Prostate gland (tissue), 2 donors: ENCODE measurements at regions not wholly inside any gene's neighbourhood (a gene's known extent, or its start where the extent isn't known, plus 50 kb on each side); places are given as distances from the start of the nearest gene placed in this dataset.
"Not testable (repeated sequence)": the region's sequence is repeated elsewhere in the genome, so short reads cannot be mapped to it uniquely, and the experiment has no call there.

Source experiments
- DNase-seq: peaks from one replicate; pipeline ENCODE4 v3.0.0-alpha.2; 2019; ENCODE audit warnings: low spot score
- H3K27ac ChIP-seq, 2 donors: fragments of 200-600 bp; sonication (generic); 2 replicates each; pipeline ENCODE4 v1.5.1; 2017 to 2019
- H3K27me3 ChIP-seq: fragments of 200-600 bp; sonication (generic); replicated peaks from 2 replicates; pipeline ENCODE4 v1.5.1; 2019; ENCODE audit not compliant: insufficient read depth
- H3K36me3 ChIP-seq, 2 donors: fragments of 200-600 bp; sonication (generic); 1 replicate in 1 of 2; 2 replicates in 1 of 2; pipeline versions ENCODE4 v1.5.1 to v1.8.1; 2017 to 2019
- H3K4me1 ChIP-seq: fragments of 200-600 bp; sonication (generic); replicated peaks from 2 replicates; pipeline ENCODE4 v1.5.1; 2019
- H3K4me3 ChIP-seq, 2 donors: fragments of 200-600 bp; sonication (generic); 2 replicates each; pipeline ENCODE4 v1.5.1; 2017 to 2019
- H3K9me3 ChIP-seq: fragments of 200-600 bp; sonication (generic); 2 replicates; pipeline ENCODE4 v1.5.1; 2017
- CTCF ChIP-seq, 4 experiments: fragments of 200-600 bp in 2 of 4; fragments of 450-650 bp in 2 of 4; sonication (generic) in 2 of 4; IDR thresholded peaks; 1 replicate in 3 of 4; 2 replicates in 1 of 4; pipeline ENCODE4 v1.5.1; 2016 to 2019; ENCODE audit warnings: antibody characterized with exemption in 4 of 4, mild to moderate bottlenecking in 2 of 4, moderate library complexity in 2 of 4
- POLR2A ChIP-seq: fragments of 450-650 bp; IDR thresholded peaks from one replicate; pipeline ENCODE4 v1.6.1; 2016; ENCODE audit warnings: antibody characterized with exemption, mild to moderate bottlenecking
- POLR2AphosphoS5 ChIP-seq: sonication (generic); formaldehyde crosslinking; IDR thresholded peaks from one replicate; pipeline ENCODE4 v1.6.1; 2017; ENCODE audit warnings: antibody characterized with exemption
- WGBS: methylation state at CpG from one replicate; pipeline ENCODE4 v1.1.5; 2018; 5-methylcytosine and 5-hydroxymethylcytosine counted together
- intact Hi-C: fragments of 100-400 bp; cut with DNase I; formaldehyde crosslinking; loops from one replicate; pipeline ENCODE4 v1.14.2; 2022

DNA sequence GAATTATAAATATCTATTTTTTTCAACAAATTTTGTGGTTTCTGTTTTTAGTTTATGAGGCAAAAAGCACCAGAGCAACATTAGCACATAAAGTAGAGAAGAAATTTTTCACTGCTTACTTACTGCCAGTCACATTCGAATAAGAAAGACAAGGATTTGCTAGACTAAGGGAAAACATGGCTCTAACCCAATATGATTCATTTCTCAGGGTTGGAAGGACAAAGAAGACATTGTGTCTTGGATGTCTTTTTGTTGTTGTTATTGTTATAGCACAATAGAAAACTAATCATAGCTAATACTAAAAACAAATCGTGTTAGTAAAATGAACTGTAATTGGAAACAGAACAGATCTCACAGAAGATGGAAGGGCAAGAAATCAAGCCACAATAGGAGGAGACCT is 90.9 kb upstream of the SLCO6A1 start:
- Histone ChIP-seq H3K4me1 (no peaks in the 10 kb centered on the region), H3K27ac (no peak overlapping the region), H3K27me3 (no peaks in the 10 kb centered on the region), H3K4me3 (no peak overlapping the region), H3K36me3 (no peaks in the 10 kb centered on the region), H3K9me3 (no peaks in the 10 kb centered on the region)
- no peak for DNase-seq
- TF ChIP-seq POLR2AphosphoS5 (no peak), POLR2A (no peak), CTCF (IDR thresholded peaks at IDR 0.05) (no peak)
- WGBS: 39% methylated on average over 2 of the region's 2 CpGs
- intact Hi-C loops: loop anchor here (10.0 kb wide), 2 partner anchors 165 to 535 kb away; partner anchors contain the start of genes GIN1, PAM and PPIP5K2

DNA sequence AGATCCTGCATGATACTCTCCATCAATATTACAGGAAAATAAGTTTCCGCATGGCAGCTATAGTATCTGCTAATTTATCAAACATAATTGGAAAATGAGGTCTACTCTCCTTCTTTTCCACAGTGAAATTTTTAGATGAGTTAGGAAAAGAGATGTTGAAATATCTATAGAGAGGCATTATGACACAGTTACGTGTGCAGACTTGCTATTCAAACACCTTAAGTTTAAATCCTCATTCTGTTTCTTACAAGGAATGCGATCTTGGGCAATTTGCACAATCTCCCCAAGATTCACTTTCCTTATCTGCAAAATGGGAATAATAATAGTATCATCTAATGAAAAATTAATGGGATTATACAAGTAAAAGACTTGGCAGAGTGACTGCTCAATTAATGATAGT is 91.7 kb upstream of the SLCO6A1 start:
- no peak for DNase-seq
- intact Hi-C loops: no loop called here
- Histone ChIP-seq H3K27ac (no peak overlapping the region), H3K4me1 (no peaks in the 10 kb centered on the region), H3K36me3 (no peaks in the 10 kb centered on the region), H3K9me3 (no peaks in the 10 kb centered on the region), H3K4me3 (no peak overlapping the region), H3K27me3 (no peaks in the 10 kb centered on the region)
- 90% methylated on average over 3 of the region's 3 CpGs for WGBS
- TF ChIP-seq POLR2AphosphoS5: no peak
- TF ChIP-seq POLR2A: no peak
- TF ChIP-seq CTCF (IDR thresholded peaks at IDR 0.05): no peak

DNA sequence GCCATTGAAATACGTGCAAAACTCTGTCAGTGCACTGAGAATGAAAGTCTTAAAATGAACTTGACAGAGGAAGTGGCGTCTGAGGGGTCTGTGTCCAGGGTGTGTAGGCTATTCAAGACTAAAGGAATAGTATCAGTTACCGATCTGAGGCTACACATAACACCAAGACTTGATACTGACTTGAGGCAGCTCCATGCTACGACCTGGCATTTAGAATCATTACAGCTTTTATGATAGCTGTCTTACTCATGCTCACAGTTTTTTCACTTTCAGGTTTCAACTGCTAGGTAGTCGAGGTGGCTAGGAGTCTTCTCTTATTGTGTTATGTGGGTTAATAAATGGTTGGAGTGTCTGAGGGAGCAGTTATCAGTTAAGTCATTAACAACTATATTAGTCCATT is 92.8 kb upstream of the SLCO6A1 start:
- H3K9me3 ChIP-seq: no peaks in the 10 kb centered on the region
- intact Hi-C loops: no loop called here
- no peaks in the 10 kb centered on the region for H3K4me1 ChIP-seq
- H3K27ac ChIP-seq: no peak overlapping the region
- no peak overlapping the region for H3K4me3 ChIP-seq
- no peak for DNase-seq
- TF ChIP-seq POLR2AphosphoS5: no peak
- no peak for TF ChIP-seq POLR2A
- no peak for TF ChIP-seq CTCF (IDR thresholded peaks at IDR 0.05)
- 74% methylated on average over 5 of the region's 5 CpGs for WGBS
- H3K27me3 ChIP-seq: no peaks in the 10 kb centered on the region
- H3K36me3 ChIP-seq: no peaks in the 10 kb centered on the region

- H3K36me3 ChIP-seq, H3K9me3 ChIP-seq, H3K27ac ChIP-seq, DNase-seq, H3K27me3 ChIP-seq, H3K4me1 ChIP-seq, H3K4me3 ChIP-seq, intact Hi-C loops: not testable (repeated sequence)
- 89% methylated on average over 3 of the region's 3 CpGs for WGBS
Observed at GRCh38 chr5:102592586-102592985, 93.8 kb upstream of the SLCO6A1 start.

GRCh38 chr5:102594192-102594591 is 95.4 kb upstream of the SLCO6A1 start:
- intact Hi-C loops: no loop called here
- Histone ChIP-seq H3K4me3 (no peak overlapping the region), H3K27ac (no peak overlapping the region), H3K9me3 (no peaks in the 10 kb centered on the region), H3K4me1 (no peaks in the 10 kb centered on the region), H3K36me3 (no peaks in the 10 kb centered on the region), H3K27me3 (no peaks in the 10 kb centered on the region)
- no peak for TF ChIP-seq POLR2A
- no peak for TF ChIP-seq CTCF (IDR thresholded peaks at IDR 0.05)
- TF ChIP-seq POLR2AphosphoS5: no peak
- WGBS: 84% methylated on average over 1 of the region's 1 CpG
- DNase-seq: no peak

DNA sequence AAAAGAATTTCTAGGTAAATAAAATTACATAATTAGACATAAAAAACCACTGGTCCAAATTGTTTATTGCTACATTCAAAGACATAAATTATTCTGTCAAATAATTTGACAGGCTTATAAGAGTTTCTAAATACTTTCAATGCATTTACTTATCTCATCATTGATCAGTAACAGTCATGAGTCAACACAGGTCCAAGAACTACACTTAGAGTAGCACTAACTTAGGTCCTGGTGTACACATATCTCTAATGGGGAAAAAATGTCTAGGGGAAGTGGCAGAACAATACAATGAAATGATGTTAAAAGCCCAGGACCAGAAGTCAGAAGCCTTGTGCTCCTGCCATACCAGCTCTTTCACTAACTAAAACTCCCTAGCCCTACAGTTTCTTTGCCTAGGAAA is 96.5 kb upstream of the SLCO6A1 start:
- Histone ChIP-seq H3K4me3 (no peak overlapping the region), H3K4me1 (no peaks in the 10 kb centered on the region), H3K9me3 (no peaks in the 10 kb centered on the region), H3K27me3 (no peaks in the 10 kb centered on the region), H3K27ac (no peak overlapping the region), H3K36me3 (no peaks in the 10 kb centered on the region)
- no peak for DNase-seq
- intact Hi-C loops: no loop called here
- no peak for TF ChIP-seq POLR2A
- TF ChIP-seq POLR2AphosphoS5: no peak
- TF ChIP-seq CTCF (IDR thresholded peaks at IDR 0.05): no peak
